GM12865 (cell line): ENCODE measurements at regions not wholly inside any gene's neighbourhood (a gene's known extent, or its start where the extent isn't known, plus 50 kb on each side); places are given as distances from the start of the nearest gene placed in this dataset.

ENCODE experiments used
- DNase-seq: peaks from one replicate; pipeline ENCODE4 v3.0.0; 2010; ENCODE audit warnings: low read depth
- H3K4me3 ChIP-seq: 2 replicates; pipeline ENCODE4 v1.5.1; 2011; ENCODE audit warnings: mild to moderate bottlenecking, low read depth, low read length, control low read depth
- TF ChIP-seq, protein P1 (sequence below): IDR thresholded peaks from 2 replicates; pipeline ENCODE4 v1.5.1; 2011; ENCODE audit warnings: low read length, control low read depth, low read depth, inconsistent platforms; ENCODE audit not compliant: insufficient read depth; ENCODE audit errors: missing control alignments

DNA sequence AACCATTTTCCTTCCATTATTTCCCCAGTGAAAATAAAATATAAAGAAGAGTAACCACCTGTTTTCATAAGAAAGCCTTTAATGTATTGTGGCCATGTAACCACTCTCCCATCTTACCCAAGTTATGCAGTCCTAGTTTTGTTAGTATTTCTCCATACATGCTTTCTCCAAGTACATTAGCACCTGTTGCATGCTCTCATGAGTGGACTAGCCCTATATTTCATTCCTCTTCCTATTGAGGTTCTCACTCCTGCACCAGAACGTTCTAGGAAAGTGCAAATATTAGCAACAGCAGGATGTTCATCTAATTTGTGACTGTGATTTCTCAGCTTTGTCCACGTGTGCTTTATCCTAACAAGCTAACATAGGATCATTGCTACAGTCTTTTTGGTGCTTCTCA, 155.1 kb upstream of the NPVF start:
- H3K4me3 ChIP-seq: no peak overlapping the region
- TF ChIP-seq, protein P1, sequence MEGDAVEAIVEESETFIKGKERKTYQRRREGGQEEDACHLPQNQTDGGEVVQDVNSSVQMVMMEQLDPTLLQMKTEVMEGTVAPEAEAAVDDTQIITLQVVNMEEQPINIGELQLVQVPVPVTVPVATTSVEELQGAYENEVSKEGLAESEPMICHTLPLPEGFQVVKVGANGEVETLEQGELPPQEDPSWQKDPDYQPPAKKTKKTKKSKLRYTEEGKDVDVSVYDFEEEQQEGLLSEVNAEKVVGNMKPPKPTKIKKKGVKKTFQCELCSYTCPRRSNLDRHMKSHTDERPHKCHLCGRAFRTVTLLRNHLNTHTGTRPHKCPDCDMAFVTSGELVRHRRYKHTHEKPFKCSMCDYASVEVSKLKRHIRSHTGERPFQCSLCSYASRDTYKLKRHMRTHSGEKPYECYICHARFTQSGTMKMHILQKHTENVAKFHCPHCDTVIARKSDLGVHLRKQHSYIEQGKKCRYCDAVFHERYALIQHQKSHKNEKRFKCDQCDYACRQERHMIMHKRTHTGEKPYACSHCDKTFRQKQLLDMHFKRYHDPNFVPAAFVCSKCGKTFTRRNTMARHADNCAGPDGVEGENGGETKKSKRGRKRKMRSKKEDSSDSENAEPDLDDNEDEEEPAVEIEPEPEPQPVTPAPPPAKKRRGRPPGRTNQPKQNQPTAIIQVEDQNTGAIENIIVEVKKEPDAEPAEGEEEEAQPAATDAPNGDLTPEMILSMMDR: no peak
- DNase-seq: no peak

DNA sequence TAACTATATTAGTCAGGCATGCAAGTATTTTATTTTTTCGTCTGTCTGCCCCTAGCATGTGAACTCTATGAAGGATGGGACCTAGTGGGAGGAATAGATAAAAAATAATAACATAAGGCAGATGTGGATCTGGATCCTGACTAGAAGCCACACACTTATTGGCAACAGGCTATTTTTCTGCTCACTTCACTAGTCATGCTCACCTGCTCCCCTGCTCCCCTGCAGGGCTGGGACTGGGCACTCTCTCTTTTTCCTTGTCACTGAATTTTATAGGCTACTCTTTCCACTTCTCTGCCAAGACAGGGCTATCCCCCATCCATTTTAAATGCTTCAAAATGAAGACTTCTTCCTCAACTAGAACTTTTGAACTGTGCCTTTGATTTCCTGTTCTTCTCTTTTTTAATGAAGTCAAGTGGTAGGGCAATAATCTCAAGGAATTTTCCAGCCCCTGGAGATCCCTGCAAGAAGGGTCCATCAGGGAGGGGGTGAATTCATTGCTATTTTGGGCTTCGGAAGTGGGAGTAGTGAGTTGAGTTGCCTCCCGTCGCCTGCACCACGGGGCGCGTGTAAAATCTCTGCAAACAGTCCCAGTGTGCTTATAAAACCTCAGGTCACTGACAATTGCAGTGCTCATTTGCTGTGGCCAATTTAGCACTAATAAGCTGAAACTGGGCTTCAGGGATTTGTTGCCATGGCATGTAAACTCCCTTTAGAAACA, 156.7 kb upstream of the NPVF start:
- TF ChIP-seq, protein P1: no peak
- DNase-seq: no peak
- no peak overlapping the region for H3K4me3 ChIP-seq

DNA sequence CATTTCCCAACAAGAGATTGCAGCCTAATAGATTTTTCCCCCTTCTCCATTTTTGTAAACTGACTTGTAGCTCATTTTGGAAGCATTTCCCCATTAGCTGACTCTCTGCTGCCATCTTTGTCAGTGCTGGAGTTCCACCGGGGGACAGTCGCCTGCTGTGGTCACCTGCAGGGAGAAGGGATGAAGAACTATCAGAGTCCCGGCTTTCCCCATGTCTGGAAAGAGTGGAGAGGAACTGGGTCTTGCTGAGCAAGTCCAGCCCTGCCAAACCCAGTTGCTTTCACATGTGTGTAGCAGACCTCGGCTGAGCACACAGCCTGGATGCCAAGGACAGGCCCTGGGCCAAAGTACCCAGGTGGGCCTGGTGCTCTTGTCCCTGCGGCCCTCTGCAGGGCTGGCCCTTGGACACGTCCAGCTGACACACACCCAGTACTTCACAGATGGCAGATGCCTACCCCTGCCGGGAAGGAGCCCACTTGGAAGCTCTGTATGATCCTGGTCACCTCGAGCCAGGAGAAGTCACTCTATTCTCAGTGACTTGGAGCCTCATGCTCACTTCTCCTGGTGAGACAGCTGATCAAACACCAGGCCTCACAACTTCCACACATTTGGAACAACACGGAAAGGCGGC, 157.3 kb upstream of the NPVF start:
- DNase-seq: no peak
- no peak overlapping the region for H3K4me3 ChIP-seq
- TF ChIP-seq, protein P1: no peak

DNA sequence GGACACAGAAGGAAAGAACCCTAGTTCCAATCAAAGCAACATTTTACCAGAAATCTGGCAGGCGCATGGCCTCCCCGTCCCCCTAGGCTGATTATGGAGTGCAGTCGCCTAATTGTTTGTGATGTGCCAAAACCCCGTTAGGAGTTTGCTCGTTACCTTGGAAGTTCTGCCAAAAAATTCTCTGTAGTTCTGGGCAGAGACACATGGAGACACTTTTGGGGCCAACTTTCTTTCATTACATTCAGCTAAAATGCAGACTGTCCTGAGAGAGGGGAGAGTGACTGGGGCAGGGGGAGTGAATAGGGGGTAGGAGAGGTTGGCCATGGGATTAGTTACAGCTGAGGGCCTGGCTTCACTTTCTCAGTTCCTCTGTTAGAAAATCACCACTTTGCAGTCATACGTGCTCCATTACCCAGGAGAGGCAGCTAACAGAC, 158.0 kb upstream of the NPVF start:
- TF ChIP-seq, protein P1: no peak
- no peak for DNase-seq
- H3K4me3 ChIP-seq: no peak overlapping the region

DNA sequence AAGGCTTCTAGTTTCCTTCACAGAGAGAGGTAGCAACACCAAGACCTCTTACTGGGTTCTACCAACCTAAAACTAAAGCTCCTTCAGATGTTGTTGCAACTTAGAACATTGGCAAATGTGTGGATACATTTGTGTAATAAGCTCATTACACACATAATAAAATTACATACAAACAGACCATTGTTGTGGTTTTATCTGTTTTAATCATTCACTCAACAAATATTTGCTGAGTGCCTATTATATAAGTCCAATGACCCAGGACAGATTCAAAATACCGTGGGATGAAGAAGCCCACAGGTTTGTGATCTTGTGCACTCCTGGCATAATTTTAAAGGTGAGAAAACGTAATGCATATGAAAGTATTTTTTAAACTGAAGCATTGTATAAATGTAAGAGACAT, 160.4 kb upstream of the NPVF start:
- no peak for DNase-seq
- TF ChIP-seq, protein P1: no peak

DNA sequence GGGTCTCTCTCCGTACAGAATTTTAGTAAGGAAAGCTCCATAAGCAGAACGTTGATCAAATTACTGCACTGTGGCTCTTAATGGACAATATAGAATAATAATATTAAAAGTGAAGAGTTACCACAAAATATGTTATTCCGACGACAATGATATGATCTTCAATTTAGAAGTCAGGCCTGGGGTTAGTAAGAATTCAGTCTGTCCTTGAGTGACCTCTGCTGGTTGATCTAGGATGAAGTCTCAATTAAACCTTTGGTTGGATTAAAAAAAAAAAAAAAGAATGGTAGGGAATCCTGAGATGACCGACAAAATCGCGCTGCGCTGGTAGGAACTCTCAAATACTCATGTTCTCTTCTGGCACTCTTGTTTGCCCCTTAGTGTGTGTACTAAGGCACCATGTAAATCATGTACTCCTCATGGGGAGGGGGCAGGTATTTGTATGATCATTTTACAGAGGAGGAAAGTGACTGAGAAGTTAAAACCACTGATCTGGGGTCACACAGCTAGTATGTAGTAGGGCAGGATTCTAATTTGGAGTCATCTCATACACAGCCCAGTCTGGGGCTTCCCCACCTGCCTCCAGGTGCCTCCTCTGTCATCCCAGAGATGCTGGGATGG, 161.3 kb upstream of the NPVF start:
- TF ChIP-seq, protein P1: peak; percentile 8
- no peak overlapping the region for H3K4me3 ChIP-seq
- peak; percentile 29 for DNase-seq

More for the DNA sequence above, 160.4 kb upstream of the NPVF start:
- H3K4me3 ChIP-seq: no peak overlapping the region
